Tibial nerve (tissue), 4 donors: ENCODE measurements at regions not wholly inside any gene's neighbourhood (a gene's known extent, or its start where the extent isn't known, plus 50 kb on each side); places are given as distances from the start of the nearest gene placed in this dataset.
"Not testable (repeated sequence)": the region's sequence is repeated elsewhere in the genome, so short reads cannot be mapped to it uniquely, and the experiment has no call there.

ENCODE experiments used
- DNase-seq, 2 donors: peaks; one replicate each; pipeline ENCODE4 v3.0.0-alpha.2; 2019; ENCODE audit warnings: low spot score in 2 of 2
- H3K27ac ChIP-seq, 4 donors: fragments of 200-600 bp; sonication (generic) in 3 of 4; one replicate each; pipeline ENCODE4 v1.5.1; 2017 to 2019; ENCODE audit warnings: mild to moderate bottlenecking in 1 of 4
- H3K27me3 ChIP-seq, 2 donors: fragments of 200-600 bp; sonication (generic) in 1 of 2; one replicate each; pipeline versions ENCODE4 v1.5.1 to v1.6.0; 2017 to 2019
- H3K36me3 ChIP-seq, 3 donors: fragments of 200-600 bp; sonication (generic); one replicate each; pipeline ENCODE4 v1.5.1; 2018 to 2019
- H3K4me1 ChIP-seq, 4 donors: fragments of 200-600 bp; sonication (generic) in 3 of 4; one replicate each; pipeline ENCODE4 v1.5.1; 2017 to 2019
- H3K4me3 ChIP-seq, 4 donors: fragments of 200-600 bp; sonication (generic) in 3 of 4; one replicate each; pipeline ENCODE4 v1.5.1; 2017 to 2019; ENCODE audit warnings: mild to moderate bottlenecking in 1 of 4, moderate library complexity in 1 of 4
- H3K9me3 ChIP-seq, 4 donors: fragments of 200-600 bp; sonication (generic) in 3 of 4; one replicate each; pipeline ENCODE4 v1.5.1; 2017 to 2019
- WGBS, 2 donors: methylation state at CpG; one replicate each; pipeline ENCODE4 v1.1.5; 2018; 5-methylcytosine and 5-hydroxymethylcytosine counted together

DNA sequence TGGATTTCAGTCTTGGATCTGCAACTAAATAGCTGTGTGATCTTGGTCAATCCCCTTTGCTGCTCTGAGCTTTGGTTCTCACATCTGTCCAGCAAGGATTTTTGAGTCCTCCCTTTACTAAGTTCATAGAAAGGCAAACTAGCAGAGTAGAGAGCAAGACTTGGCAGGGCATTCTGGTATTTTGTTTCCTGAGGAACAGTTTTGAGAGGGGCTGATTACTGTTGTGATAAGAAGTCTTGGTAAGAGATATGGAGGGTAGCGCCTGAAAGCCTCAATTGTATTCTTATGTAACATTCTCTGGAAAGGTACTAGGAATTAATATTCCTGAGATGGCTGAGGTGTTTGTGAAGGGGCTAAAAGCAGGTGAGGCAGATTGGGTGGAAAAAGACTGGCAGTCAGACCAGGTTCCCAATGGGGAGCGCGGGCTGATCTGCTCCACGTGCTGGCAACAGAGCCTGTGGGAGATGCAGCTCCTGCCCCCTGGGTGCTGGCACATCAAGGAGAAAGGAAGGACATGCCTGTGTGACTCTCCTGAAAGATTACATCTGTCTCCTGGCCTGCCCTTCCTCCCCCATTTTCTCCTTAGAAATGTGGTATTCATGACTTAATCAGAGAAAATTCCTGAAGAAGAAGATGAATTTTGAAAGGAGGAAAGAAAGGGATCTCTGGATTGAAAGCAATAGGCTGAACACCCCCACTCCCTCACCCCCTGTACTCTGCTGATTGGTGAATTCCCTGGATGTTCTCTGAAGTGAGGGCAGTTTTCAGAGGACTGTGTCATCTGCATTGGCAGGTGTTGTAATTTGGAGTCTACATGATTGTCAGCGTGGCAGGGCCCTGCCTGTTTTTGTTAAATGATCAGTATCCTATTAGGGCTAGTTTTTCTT lies 94.0 kb downstream of the SRGAP2 start:
- not testable (repeated sequence) for H3K4me1 ChIP-seq, DNase-seq, H3K27me3 ChIP-seq, H3K9me3 ChIP-seq, H3K36me3 ChIP-seq, H3K27ac ChIP-seq, H3K4me3 ChIP-seq
- WGBS, 2 donors = 61 to 74% methylated on average over 4 of the region's 5 CpGs

DNA sequence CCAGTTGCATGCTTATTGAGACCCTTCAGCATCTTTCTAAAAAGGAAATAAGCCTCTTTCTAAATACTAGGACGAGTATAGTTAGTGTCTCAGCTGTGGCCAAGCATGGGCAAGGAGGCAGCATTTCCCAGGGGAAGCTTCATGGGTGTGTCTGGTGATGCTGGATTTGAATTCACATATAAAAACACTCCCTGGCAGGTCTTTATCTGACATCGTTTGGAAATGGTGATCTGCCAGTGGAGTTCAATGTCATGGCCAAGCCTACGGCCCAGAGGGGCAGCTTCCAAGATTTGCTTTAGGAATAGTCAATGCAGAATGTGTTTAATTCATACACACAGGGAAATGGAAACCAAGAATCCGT lies 94.7 kb downstream of the SRGAP2 start:
- H3K36me3 ChIP-seq, H3K27ac ChIP-seq, DNase-seq, H3K9me3 ChIP-seq, H3K27me3 ChIP-seq, H3K4me1 ChIP-seq, H3K4me3 ChIP-seq: not testable (repeated sequence)
- 10 to 20% methylated on average over 1 of the region's 4 CpGs for WGBS, 2 donors

DNA sequence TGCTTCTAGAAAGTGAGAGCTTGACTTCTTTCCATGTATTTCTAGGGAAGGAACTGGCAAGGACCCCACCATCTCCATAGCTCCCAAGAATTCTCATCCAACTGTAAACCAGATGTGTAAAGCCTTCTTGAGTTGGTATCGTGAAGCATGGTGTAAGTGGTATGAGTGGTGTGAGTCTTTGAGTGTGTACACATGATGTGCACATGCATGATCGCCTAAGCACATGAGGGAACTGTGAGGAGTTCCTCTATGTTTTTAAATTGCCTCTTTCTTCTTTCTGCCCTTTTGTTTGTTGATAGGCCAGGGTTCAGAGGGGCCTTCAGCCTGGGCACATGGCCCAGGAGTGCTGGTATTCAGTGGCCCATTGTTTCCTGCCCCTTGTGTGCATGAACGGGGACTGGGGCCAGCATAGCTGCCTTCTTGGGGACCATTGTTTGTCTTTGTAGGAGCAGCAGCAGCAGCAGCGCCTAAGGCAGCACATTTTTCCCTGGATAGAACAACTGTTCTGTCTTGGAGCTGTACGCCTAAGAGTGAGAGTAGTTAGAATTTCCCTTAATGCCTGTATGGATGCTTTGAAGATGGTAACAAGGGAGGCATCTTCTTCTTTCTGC lies 95.9 kb downstream of the SRGAP2 start:
- not testable (repeated sequence) for H3K27me3 ChIP-seq, H3K4me1 ChIP-seq, DNase-seq, H3K27ac ChIP-seq, H3K9me3 ChIP-seq, H3K4me3 ChIP-seq, H3K36me3 ChIP-seq
- WGBS, 2 donors = 43 to 68% methylated on average over 2 of the region's 5 CpGs

DNA sequence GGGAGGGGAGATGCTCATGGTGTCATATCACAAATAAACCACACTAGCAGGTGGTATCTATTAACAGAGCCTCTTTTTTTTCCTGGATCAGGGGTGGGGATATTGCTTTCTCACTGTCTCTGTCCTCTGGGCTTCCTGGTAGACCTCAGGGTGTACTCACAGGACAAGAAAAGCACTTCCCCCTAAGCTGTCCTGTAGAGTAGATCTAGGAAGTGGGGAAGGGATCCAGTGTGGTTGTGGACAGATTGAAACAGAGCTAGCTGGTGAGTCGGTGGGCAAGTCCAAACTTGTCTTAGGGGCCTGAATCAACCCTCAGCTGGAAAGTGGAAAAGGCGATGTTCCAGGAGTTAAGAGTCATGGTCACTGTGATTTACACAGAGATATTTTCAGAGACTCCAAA lies 96.6 kb downstream of the SRGAP2 start:
- H3K27me3 ChIP-seq, H3K27ac ChIP-seq, DNase-seq, H3K4me3 ChIP-seq, H3K36me3 ChIP-seq, H3K9me3 ChIP-seq, H3K4me1 ChIP-seq: not testable (repeated sequence)
- no CpG with 5 or more reads among the region's 2 CpGs for WGBS, 2 donors

DNA sequence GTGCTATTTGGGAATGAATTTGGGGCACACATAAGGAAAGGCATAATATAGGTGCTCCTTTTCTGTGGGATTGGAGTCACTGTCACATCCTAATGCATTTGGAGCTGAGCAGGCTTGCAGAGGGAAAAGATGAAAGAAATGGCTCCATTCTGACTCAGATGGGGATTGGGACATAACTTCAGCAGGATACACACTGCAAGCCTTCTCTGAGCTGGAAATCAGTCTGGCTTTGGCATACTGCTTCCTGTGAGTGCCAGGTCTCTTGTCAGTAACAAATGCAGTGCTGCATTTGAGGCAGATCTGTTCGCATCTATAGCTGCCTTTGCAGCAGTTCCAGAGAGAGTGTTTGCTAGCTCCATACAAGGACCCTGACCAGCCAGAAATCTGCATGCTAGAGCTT lies 98.7 kb downstream of the SRGAP2 start:
- not testable (repeated sequence) for H3K4me1 ChIP-seq, H3K36me3 ChIP-seq, DNase-seq, H3K27ac ChIP-seq, H3K27me3 ChIP-seq, H3K4me3 ChIP-seq, H3K9me3 ChIP-seq
- no CpG with 5 or more reads among the region's 1 CpG for WGBS, 2 donors

DNA sequence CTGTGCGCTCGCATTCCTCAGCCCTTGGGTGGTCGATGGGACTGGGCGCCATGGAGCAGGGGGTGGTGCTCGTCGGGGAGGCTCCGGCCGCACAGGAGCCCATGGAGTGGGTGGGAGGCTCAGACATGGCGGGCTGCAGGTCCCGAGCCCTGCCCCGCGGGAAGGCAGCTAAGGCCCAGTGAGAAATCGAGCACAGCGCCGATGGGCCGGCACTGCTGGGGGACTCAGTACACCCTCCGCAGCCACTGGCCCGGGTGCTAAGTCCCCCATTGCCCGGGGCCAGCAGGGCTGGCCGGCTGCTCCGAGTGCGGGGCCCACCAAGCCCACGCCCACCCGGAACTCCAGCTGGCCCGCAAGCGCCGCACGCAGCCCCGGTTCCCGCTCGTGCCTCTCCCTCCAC lies 104.1 kb downstream of the SRGAP2 start:
- not testable (repeated sequence) for H3K27ac ChIP-seq, DNase-seq, H3K27me3 ChIP-seq, H3K4me1 ChIP-seq, H3K4me3 ChIP-seq, H3K9me3 ChIP-seq, H3K36me3 ChIP-seq
- WGBS, 2 donors = no CpG with 5 or more reads among the region's 31 CpGs

DNA sequence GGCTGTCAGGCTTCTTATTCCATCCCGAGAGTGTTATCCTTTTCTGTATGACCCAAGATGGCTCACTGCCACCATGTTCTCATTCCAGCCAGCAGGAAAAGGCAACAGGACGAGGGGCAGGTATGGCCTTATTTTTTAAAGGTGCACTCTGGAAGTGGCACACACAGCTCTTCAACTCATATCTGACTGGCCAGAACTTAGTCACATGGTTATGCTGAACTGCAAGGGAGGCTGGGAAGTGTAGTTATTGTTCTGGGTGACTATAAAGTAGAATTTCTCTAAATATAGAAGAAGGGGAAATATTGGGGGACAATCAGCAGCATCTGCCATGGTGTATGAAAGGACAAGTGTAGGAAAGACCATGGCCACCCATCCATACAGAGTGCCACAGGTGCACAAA lies 107.6 kb downstream of the SRGAP2 start:
- no CpG with 5 or more reads among the region's 2 CpGs for WGBS, 2 donors
- not testable (repeated sequence) for H3K4me1 ChIP-seq, DNase-seq, H3K27me3 ChIP-seq, H3K9me3 ChIP-seq, H3K36me3 ChIP-seq, H3K4me3 ChIP-seq, H3K27ac ChIP-seq

DNA sequence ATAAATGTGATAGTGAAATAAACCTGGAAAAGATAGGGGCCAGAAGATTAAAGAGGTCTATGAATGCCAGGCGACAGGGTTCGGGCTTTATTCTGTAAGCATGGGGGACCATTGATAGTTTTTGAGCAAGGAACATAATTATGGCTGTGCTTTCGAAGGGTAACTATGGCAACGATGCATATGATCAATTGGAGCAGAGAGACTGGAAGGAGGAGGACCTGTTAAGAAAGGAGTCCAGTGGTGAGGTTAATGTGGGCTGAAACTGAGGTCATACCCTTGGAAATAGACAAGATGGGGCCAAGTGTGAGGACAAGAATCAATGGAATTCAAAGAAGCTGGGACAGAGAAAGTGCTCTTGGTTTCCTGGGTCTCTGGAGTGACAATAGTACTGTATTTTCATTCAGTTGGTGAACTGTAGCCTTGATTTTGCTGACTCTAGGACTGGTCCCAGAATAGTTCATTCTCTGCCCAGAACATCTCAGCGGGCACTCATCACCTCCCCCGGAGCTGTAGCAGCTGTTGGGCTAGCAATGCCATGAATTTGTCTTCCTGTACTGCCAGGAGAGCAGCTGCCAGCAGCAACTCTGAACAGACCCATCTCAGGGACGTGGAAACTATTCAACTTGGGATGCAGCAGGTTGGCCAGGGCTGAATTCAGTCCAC lies 108.4 kb downstream of the SRGAP2 start:
- not testable (repeated sequence) for H3K4me3 ChIP-seq, H3K4me1 ChIP-seq, H3K36me3 ChIP-seq, H3K9me3 ChIP-seq, H3K27ac ChIP-seq, H3K27me3 ChIP-seq, DNase-seq
- WGBS, 2 donors = 39 to 40% methylated on average over 2 of the region's 7 CpGs

DNA sequence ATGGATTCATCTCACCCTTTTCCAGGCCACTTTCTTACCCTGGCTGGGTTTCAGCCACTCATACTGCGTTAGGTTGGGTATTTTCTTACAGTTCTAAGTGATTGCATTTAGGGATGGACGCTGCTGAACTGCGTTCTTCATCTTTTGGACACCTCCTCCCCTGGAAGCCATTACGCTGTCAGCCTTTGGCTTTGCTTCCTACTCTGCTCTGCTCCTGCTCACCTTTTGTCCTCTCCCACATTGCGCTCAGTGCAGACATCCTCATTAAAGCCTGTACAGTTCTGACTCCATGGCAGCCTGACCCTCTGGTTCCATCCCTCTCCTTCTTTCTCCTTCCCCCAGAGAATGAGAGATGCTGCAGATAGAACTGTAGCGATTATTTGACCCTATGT lies 108.9 kb downstream of the SRGAP2 start:
- not testable (repeated sequence) for H3K4me1 ChIP-seq, H3K27me3 ChIP-seq
- 67 to 70% methylated on average over 4 to 6 of the region's 6 CpGs for WGBS, 2 donors

DNA sequence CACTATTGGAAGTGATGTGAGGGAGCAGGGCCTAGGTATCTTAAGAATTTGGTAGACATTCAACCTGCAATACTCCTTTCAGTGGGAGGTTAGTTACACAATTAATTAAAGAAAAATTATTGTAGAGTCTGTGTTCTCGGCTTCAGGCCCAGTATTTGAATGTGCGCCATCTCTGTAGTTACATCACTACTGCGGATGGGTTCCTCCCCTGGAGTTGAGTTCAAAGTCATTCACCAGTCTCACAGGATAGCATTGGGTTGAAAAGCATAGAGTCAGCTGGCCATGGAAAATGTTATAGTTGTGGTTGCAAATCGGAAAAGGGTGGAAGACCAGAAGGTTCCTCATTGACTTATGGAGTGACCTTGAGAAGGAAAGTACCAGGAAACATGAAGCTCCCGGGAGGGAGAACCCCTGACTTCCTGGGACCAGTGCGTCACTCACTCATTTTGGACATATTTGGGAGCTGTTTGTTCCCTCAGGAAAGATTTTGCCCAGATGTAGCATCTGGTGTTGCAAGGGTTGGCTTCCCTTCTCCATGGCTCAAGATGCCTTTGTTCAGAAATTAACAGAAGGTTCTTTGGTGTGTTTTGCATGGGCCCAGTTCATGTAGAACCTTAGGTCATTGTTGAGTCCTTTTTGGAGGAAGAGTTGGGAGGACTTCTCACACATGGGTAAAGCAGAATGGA lies 111.8 kb downstream of the SRGAP2 start:
- not testable (repeated sequence) for H3K36me3 ChIP-seq, H3K27ac ChIP-seq, H3K4me1 ChIP-seq, H3K27me3 ChIP-seq, H3K4me3 ChIP-seq, H3K9me3 ChIP-seq, DNase-seq
- WGBS, 2 donors = no CpG with 5 or more reads among the region's 6 CpGs

More for the DNA sequence above, 108.9 kb downstream of the SRGAP2 start:
- not testable (repeated sequence) for H3K27ac ChIP-seq, H3K4me3 ChIP-seq, H3K36me3 ChIP-seq, H3K9me3 ChIP-seq, DNase-seq

DNA sequence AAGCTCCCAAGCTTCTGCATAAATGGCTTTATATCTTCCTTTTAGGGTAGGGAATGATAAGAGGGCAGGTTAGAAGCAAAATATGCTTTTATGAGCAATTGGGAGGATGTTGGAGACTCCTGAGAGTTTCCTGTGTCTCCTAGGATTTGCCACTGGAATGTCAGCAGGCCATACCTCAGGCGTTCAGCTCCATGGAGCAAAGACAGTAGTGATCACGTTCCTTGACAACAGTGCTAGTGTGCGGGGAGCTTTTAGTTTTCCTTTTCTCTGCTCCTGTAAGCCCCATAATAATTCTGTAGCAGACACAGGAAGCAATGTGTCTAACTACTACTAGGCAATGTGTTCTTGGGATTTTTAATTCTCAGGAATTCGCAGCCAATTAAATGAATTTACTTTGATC lies 113.6 kb downstream of the SRGAP2 start:
- no CpG with 5 or more reads among the region's 4 CpGs for WGBS, 2 donors
- not testable (repeated sequence) for H3K27ac ChIP-seq, H3K4me1 ChIP-seq, H3K36me3 ChIP-seq, H3K27me3 ChIP-seq, H3K4me3 ChIP-seq, DNase-seq, H3K9me3 ChIP-seq

DNA sequence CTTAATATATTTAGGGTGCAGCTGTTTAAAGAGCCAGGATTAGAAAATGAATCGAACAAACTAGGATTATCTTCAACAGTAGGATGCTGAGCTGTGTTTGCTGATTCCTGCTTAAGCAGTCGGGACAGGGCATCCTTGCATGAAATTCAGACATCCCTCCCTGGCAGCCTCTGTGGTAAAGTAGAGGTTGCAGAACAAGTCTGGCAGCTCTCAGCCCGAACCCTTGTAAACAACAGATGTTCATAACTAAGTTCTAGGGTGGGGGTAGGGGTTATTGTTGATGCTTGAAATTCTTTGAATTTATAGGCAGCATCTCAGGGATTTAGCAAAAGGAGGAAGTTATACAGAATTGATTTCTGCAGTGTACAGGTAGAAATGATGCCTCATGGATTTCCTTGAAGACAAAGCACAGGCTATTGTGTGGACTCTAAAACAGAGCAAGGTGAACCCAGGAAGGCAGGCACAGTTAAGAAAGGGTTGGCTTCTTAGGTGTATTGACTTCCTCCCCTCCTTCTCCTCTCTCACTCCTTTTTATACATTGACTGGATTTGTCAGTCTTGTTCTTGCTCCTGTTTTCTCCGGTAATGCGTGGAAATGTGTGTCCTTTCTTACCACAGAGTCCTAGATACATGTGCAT lies 114.7 kb downstream of the SRGAP2 start:
- not testable (repeated sequence) for H3K4me3 ChIP-seq, H3K9me3 ChIP-seq, H3K4me1 ChIP-seq, H3K27me3 ChIP-seq, DNase-seq, H3K36me3 ChIP-seq, H3K27ac ChIP-seq
- 69 to 88% methylated on average over 2 to 3 of the region's 5 CpGs for WGBS, 2 donors

DNA sequence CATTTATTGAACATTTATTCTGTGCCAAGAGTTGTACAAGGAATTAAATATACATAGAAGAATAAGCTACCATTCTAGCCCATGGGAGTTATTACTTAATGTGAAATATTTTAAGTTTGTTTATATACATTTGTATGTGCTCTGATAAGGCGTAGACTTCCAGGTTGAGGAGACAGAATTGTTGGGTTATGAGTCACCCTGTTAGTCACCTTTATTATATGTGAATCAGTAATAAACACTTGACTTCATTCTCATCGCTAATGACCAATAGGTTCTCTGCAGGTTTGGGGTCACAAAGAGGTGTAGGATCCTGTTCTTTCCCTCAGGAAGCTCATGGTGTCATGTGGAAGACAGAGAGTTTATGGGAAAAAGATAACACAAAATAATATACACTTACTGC lies 116.9 kb downstream of the SRGAP2 start:
- not testable (repeated sequence) for H3K4me1 ChIP-seq, H3K27me3 ChIP-seq, H3K27ac ChIP-seq, DNase-seq, H3K36me3 ChIP-seq, H3K9me3 ChIP-seq, H3K4me3 ChIP-seq
- no CpG with 5 or more reads among the region's 2 CpGs for WGBS, 2 donors
